ENCODE measurements at regions not wholly inside any gene's neighbourhood (a gene's known extent, or its start where the extent isn't known, plus 50 kb on each side); places are given as distances from the start of the nearest gene placed in this dataset.

GRCh38 chr17:69928611-69929010 is 146.4 kb upstream of the KCNJ16 start:
- DNase-seq (ENCODE audit: extremely low read depth in 1 of 4, low spot score in 3 of 4) (no peak), ATAC-seq (no peak), FAIRE-seq (no peak)
- no peaks in the 10 kb centered on the region for H4K20me1 ChIP-seq (replicated peaks; ENCODE audit: control insufficient read depth, insufficient read depth, low read length)
- ChIA-PET POLR2A (no interaction called here), CTCF (ENCODE audit: low intra/inter-chr PET ratio) (no interaction called here)
- H3K4me3 ChIP-seq: no peak overlapping the region
- in situ Hi-C loops (cut with MboI) (no loop called here), intact Hi-C loops (cut with micrococcal nuclease) (no loop called here)
- TF ChIP-seq ZNF766 (CRISPR knock-in tag; conservative IDR thresholded peaks at IDR 0.05) (no peak), KLF10 (CRISPR knock-in tag; IDR thresholded peaks at IDR 0.05) (no peak), PHTF2 (CRISPR knock-in tag; IDR thresholded peaks at IDR 0.05) (no peak), CBX1 (IDR thresholded peaks at IDR 0.05; ENCODE audit: low read depth) (no peak), ZFX (CRISPR knock-in tag; IDR thresholded peaks at IDR 0.05) (no peak), ZNF445 (CRISPR knock-in tag; IDR thresholded peaks at IDR 0.05; ENCODE audit: low read depth) (no peak), LARP7 (IDR thresholded peaks at IDR 0.05) (no peak), TEAD1 (CRISPR knock-in tag; IDR thresholded peaks at IDR 0.05) (no peak)
- TF ChIP-seq, protein P1, sequence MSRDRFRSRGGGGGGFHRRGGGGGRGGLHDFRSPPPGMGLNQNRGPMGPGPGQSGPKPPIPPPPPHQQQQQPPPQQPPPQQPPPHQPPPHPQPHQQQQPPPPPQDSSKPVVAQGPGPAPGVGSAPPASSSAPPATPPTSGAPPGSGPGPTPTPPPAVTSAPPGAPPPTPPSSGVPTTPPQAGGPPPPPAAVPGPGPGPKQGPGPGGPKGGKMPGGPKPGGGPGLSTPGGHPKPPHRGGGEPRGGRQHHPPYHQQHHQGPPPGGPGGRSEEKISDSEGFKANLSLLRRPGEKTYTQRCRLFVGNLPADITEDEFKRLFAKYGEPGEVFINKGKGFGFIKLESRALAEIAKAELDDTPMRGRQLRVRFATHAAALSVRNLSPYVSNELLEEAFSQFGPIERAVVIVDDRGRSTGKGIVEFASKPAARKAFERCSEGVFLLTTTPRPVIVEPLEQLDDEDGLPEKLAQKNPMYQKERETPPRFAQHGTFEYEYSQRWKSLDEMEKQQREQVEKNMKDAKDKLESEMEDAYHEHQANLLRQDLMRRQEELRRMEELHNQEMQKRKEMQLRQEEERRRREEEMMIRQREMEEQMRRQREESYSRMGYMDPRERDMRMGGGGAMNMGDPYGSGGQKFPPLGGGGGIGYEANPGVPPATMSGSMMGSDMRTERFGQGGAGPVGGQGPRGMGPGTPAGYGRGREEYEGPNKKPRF (IDR thresholded peaks at IDR 0.05; ENCODE audit: low read depth, low read length): no peak
- TF ChIP-seq, protein P2, sequence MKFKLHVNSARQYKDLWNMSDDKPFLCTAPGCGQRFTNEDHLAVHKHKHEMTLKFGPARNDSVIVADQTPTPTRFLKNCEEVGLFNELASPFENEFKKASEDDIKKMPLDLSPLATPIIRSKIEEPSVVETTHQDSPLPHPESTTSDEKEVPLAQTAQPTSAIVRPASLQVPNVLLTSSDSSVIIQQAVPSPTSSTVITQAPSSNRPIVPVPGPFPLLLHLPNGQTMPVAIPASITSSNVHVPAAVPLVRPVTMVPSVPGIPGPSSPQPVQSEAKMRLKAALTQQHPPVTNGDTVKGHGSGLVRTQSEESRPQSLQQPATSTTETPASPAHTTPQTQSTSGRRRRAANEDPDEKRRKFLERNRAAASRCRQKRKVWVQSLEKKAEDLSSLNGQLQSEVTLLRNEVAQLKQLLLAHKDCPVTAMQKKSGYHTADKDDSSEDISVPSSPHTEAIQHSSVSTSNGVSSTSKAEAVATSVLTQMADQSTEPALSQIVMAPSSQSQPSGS (CRISPR knock-in tag; IDR thresholded peaks at IDR 0.05): no peak
- 3% methylated on average over 4 of the region's 4 CpGs for WGBS (ENCODE audit: insufficient coverage, low coverage, missing lambda C conversion rate)
- no TSS peak for BruUV-seq (replicated peaks)
- H3K27ac ChIP-seq (ENCODE audit: extremely low read depth, low read depth, low read length): no peak overlapping the region
- H3K9ac ChIP-seq (ENCODE audit: insufficient read depth in 1 of 2, low read depth in 2 of 2, low read length in 2 of 2): no peak overlapping the region
- no peaks in the 10 kb centered on the region for H3K9me3 ChIP-seq (replicated peaks; ENCODE audit: control insufficient read depth, insufficient read depth, low read depth, low read length)
- no peaks in the 10 kb centered on the region for H3K9me1 ChIP-seq (ENCODE audit: control insufficient read depth, insufficient read depth, low read length)
- no peaks in the 10 kb centered on the region for H3K4me1 ChIP-seq (replicated peaks in 1 of 2; ENCODE audit: control insufficient read depth in 2 of 2, insufficient read depth in 2 of 2, low read length in 2 of 2)
- H3K36me3 ChIP-seq (ENCODE audit: control insufficient read depth, insufficient read depth, low read length): no peaks in the 10 kb centered on the region
- no peak overlapping the region for H3K4me2 ChIP-seq (ENCODE audit: insufficient read depth, low read length)
- H3K27me3 ChIP-seq (ENCODE audit: control insufficient read depth in 2 of 2, insufficient read depth in 2 of 2, low read length in 2 of 2): no peaks in the 10 kb centered on the region
- H3K79me2 ChIP-seq (ENCODE audit: control insufficient read depth, insufficient read depth, low read length): no peaks in the 10 kb centered on the region
- no peak overlapping the region for H2AFZ ChIP-seq (ENCODE audit: low read depth, low read length)

Data from K562 (cell line).